ENCODE measurements at regions not wholly inside any gene's neighbourhood (a gene's known extent, or its start where the extent isn't known, plus 50 kb on each side); places are given as distances from the start of the nearest gene placed in this dataset.

GRCh38 chr4:3831529-3832150, 65.5 kb downstream of the ADRA2C start:
- Histone ChIP-seq H3K4me2 (no peak overlapping the region), H3K4me1 (replicated peaks; ENCODE audit: insufficient read depth) (no peaks in the 10 kb centered on the region), H3K9me2 (ENCODE audit: insufficient read depth) (no peaks in the 10 kb centered on the region), H3K79me2 (ENCODE audit: low read depth) (no peaks in the 10 kb centered on the region), H3K36me3 (ENCODE audit: low read depth) (no peaks in the 10 kb centered on the region), H3K27me3 (ENCODE audit: insufficient read depth, low read depth) (peaks cover 62% of the 10 kb centered on the region), H3K4me3 (no peak overlapping the region), H2AFZ (no peak overlapping the region), H3K9me3 (ENCODE audit: insufficient read depth, low read depth) (no peaks in the 10 kb centered on the region), H3K27ac (no peak overlapping the region), H4K20me1 (ENCODE audit: insufficient read depth) (no peaks in the 10 kb centered on the region), H3F3A (ENCODE audit: insufficient read depth, low read depth) (no peaks in the 10 kb centered on the region)
- intact Hi-C loops (cut with micrococcal nuclease; ENCODE audit: unreplicated experiment): no loop called here
- DNase-seq: no peak
- BruUV-seq (replicated peaks): no TSS peak
- ChIA-PET POLR2A (ENCODE audit: unreplicated experiment) (no interaction called here), CTCF (no interaction called here)
- TF ChIP-seq EZH2 (IDR thresholded peaks at IDR 0.05; ENCODE audit: low read depth): no peak
- TF ChIP-seq CTCF (conservative IDR thresholded peaks at IDR 0.05): no peak

- no peaks in the 10 kb centered on the region for H4K20me1 ChIP-seq (ENCODE audit: insufficient read depth)
- no peaks in the 10 kb centered on the region for H3K36me3 ChIP-seq (ENCODE audit: low read depth)
- no peak overlapping the region for H3K4me3 ChIP-seq
- H3K9me3 ChIP-seq (ENCODE audit: insufficient read depth, low read depth): no peaks in the 10 kb centered on the region
- no peak for TF ChIP-seq CTCF (conservative IDR thresholded peaks at IDR 0.05)
- no peak for TF ChIP-seq EZH2 (IDR thresholded peaks at IDR 0.05; ENCODE audit: low read depth)
- H3F3A ChIP-seq (ENCODE audit: insufficient read depth, low read depth): no peaks in the 10 kb centered on the region
- no peak overlapping the region for H2AFZ ChIP-seq
- no peaks in the 10 kb centered on the region for H3K9me2 ChIP-seq (ENCODE audit: insufficient read depth)
- H3K79me2 ChIP-seq (ENCODE audit: low read depth): no peaks in the 10 kb centered on the region
- H3K27me3 ChIP-seq (ENCODE audit: insufficient read depth, low read depth): peaks cover 56% of the 10 kb centered on the region; the same call in 1 of the 2 replicates
- no TSS peak for BruUV-seq (replicated peaks)
- ChIA-PET CTCF (no interaction called here), POLR2A (ENCODE audit: unreplicated experiment) (no interaction called here)
- intact Hi-C loops (cut with micrococcal nuclease; ENCODE audit: unreplicated experiment): no loop called here
- no peak overlapping the region for H3K27ac ChIP-seq
- no peaks in the 10 kb centered on the region for H3K4me1 ChIP-seq (replicated peaks; ENCODE audit: insufficient read depth)
- H3K4me2 ChIP-seq: no peak overlapping the region
- DNase-seq: no peak
Measured at GRCh38 chr4:3832536-3833220, 66.5 kb downstream of the ADRA2C start.

- Histone ChIP-seq H3K27ac (no peak overlapping the region), H3K27me3 (ENCODE audit: insufficient read depth, low read depth) (peaks cover 50% of the 10 kb centered on the region; the same call in 1 of the 2 replicates), H3K36me3 (ENCODE audit: low read depth) (no peaks in the 10 kb centered on the region), H3K79me2 (ENCODE audit: low read depth) (no peaks in the 10 kb centered on the region), H3F3A (ENCODE audit: insufficient read depth, low read depth) (no peaks in the 10 kb centered on the region), H3K9me3 (ENCODE audit: insufficient read depth, low read depth) (no peaks in the 10 kb centered on the region), H4K20me1 (ENCODE audit: insufficient read depth) (no peaks in the 10 kb centered on the region), H3K4me2 (no peak overlapping the region), H3K4me1 (replicated peaks; ENCODE audit: insufficient read depth) (no peaks in the 10 kb centered on the region), H3K4me3 (no peak overlapping the region), H2AFZ (no peak overlapping the region), H3K9me2 (ENCODE audit: insufficient read depth) (no peaks in the 10 kb centered on the region)
- DNase-seq: no peak
- ChIA-PET POLR2A (ENCODE audit: unreplicated experiment) (no interaction called here), CTCF (no interaction called here)
- TF ChIP-seq EZH2 (IDR thresholded peaks at IDR 0.05; ENCODE audit: low read depth) (no peak), CTCF (conservative IDR thresholded peaks at IDR 0.05) (no peak)
- no TSS peak for BruUV-seq (replicated peaks)
- intact Hi-C loops (cut with micrococcal nuclease; ENCODE audit: unreplicated experiment): no loop called here
Measured at GRCh38 chr4:3833326-3833989, 67.3 kb downstream of the ADRA2C start.

Data from PC-9 (cell line).